CD14-positive monocyte (primary cell): ENCODE measurements at regions not wholly inside any gene's neighbourhood (a gene's known extent, or its start where the extent isn't known, plus 50 kb on each side); places are given as distances from the start of the nearest gene placed in this dataset.

Source experiments
- DNase-seq, 3 donors: peaks; one replicate each; pipeline ENCODE4 v3.0.0-alpha.2; 2011 to 2022
- H2AFZ ChIP-seq: 2 replicates; pipeline ENCODE4 v1.6.0; 2012; ENCODE audit warnings: mild to moderate bottlenecking, low read depth, low read length, inconsistent platforms; ENCODE audit not compliant: insufficient read depth, poor library complexity, severe bottlenecking
- H3K27ac ChIP-seq, 2 donors: 1 replicate in 1 of 2; 2 replicates in 1 of 2; pipeline ENCODE4 v1.5.1; 2012 to 2013; ENCODE audit warnings: low read length in 2 of 2, control low read depth in 1 of 2, inconsistent platforms in 1 of 2, low read depth in 1 of 2, mild to moderate bottlenecking in 1 of 2
- H3K27me3 ChIP-seq, 2 donors: one replicate each; pipeline versions ENCODE4 v1.6.0 to v1.6.1; 2011 to 2013; ENCODE audit warnings: low read length in 2 of 2; ENCODE audit not compliant: control insufficient read depth in 2 of 2, insufficient read depth in 2 of 2
- H3K36me3 ChIP-seq, 2 donors: replicated peaks in 1 of 2; 1 replicate in 1 of 2; 2 replicates in 1 of 2; pipeline versions ENCODE4 v1.5.1 to v1.6.1; 2012 to 2013; ENCODE audit warnings: low read length in 2 of 2, control low read depth in 1 of 2, inconsistent platforms in 1 of 2, mild to moderate bottlenecking in 1 of 2; ENCODE audit not compliant: insufficient read depth in 2 of 2, control insufficient read depth in 1 of 2
- H3K4me1 ChIP-seq, 2 donors: 1 replicate in 1 of 2; 2 replicates in 1 of 2; pipeline versions ENCODE4 v1.5.1 to v1.6.1; 2012 to 2013; ENCODE audit warnings: low read length in 2 of 2, control low read depth in 1 of 2, inconsistent platforms in 1 of 2, mild to moderate bottlenecking in 1 of 2, moderate library complexity in 1 of 2; ENCODE audit not compliant: insufficient read depth in 2 of 2, control insufficient read depth in 1 of 2
- H3K4me2 ChIP-seq: replicated peaks from 2 replicates; pipeline ENCODE3; 2012; ENCODE audit warnings: low read length, moderate library complexity, mild to moderate bottlenecking; ENCODE audit not compliant: poor library complexity, severe bottlenecking; ENCODE audit errors: extremely low read depth
- H3K4me3 ChIP-seq, 3 experiments: fragments of 200-600 bp in 1 of 3; sonication (generic) in 1 of 3; replicated peaks in 1 of 3; 1 replicate in 2 of 3; 2 replicates in 1 of 3; pipeline ENCODE4 v1.5.1; 2011 to 2013; ENCODE audit warnings: low read length in 3 of 3, mild to moderate bottlenecking in 3 of 3, control low read depth in 2 of 3, low read depth in 2 of 3, inconsistent platforms in 1 of 3, moderate library complexity in 1 of 3
- H3K79me2 ChIP-seq: 2 replicates; pipeline ENCODE4 v1.6.0; 2012; ENCODE audit warnings: mild to moderate bottlenecking, control low read depth, inconsistent platforms, low read length, moderate library complexity; ENCODE audit not compliant: insufficient read depth
- H3K9ac ChIP-seq: 2 replicates; pipeline ENCODE4 v1.6.0; 2017; ENCODE audit warnings: low read length, mild to moderate bottlenecking; ENCODE audit not compliant: insufficient read depth, poor library complexity, severe bottlenecking
- H3K9me3 ChIP-seq, 2 donors: replicated peaks in 1 of 2; 1 replicate in 1 of 2; 2 replicates in 1 of 2; pipeline versions ENCODE4 v1.5.1 to v1.6.1; 2012 to 2013; ENCODE audit warnings: low read length in 2 of 2, control low read depth in 1 of 2; ENCODE audit not compliant: control insufficient read depth in 1 of 2, insufficient read depth in 1 of 2
- H4K20me1 ChIP-seq: 2 replicates; pipeline ENCODE4 v1.6.0; 2012; ENCODE audit warnings: mild to moderate bottlenecking, low read length, control low read depth, moderate library complexity; ENCODE audit not compliant: insufficient read depth
- H3K27ac Mint-ChIP-seq, 7 donors: one replicate each; pipeline ENCODE4 v1.8.0; 2020; ENCODE audit warnings: mild to moderate bottlenecking in 7 of 7, mixed read lengths in 7 of 7, moderate library complexity in 6 of 7, inconsistent platforms in 2 of 7
- H3K27me3 Mint-ChIP-seq, 3 donors: one replicate each; pipeline ENCODE4 v1.8.0; 2021 to 2022; ENCODE audit warnings: low read depth in 3 of 3, mild to moderate bottlenecking in 3 of 3, mixed read lengths in 3 of 3, moderate library complexity in 3 of 3, inconsistent platforms in 1 of 3
- H3K36me3 Mint-ChIP-seq, 2 donors: one replicate each; pipeline ENCODE4 v1.8.0; 2020; ENCODE audit warnings: mixed read lengths in 2 of 2, inconsistent platforms in 1 of 2, mild to moderate bottlenecking in 1 of 2
- H3K4me1 Mint-ChIP-seq: one replicate; pipeline ENCODE4 v1.8.0; 2020; ENCODE audit warnings: mild to moderate bottlenecking, mixed read lengths
- H3K4me3 Mint-ChIP-seq, 2 donors: one replicate each; pipeline ENCODE4 v1.8.0; 2020; ENCODE audit warnings: mild to moderate bottlenecking in 2 of 2, mixed read lengths in 2 of 2, moderate library complexity in 1 of 2
- H3K9me3 Mint-ChIP-seq, 7 donors: one replicate each; pipeline ENCODE4 v1.8.0; 2020 to 2022; ENCODE audit warnings: mixed read lengths in 7 of 7, mild to moderate bottlenecking in 6 of 7, moderate library complexity in 6 of 7, inconsistent platforms in 2 of 7
- CTCF ChIP-seq: fragments of 200-600 bp; IDR thresholded peaks from one replicate; pipeline ENCODE4 v1.8.0; 2022; ENCODE audit warnings: antibody characterized with exemption, mild to moderate bottlenecking
- WGBS: methylation state at CpG from one replicate; pipeline ENCODE4 v1.1.5; 2013; ENCODE audit warnings: missing lambda C conversion rate; ENCODE audit not compliant: insufficient coverage; 5-methylcytosine and 5-hydroxymethylcytosine counted together
- intact Hi-C, 2 donors: fragments of 100-400 bp; cut with micrococcal nuclease; formaldehyde crosslinking; loops; one replicate each; pipeline versions ENCODE4 v1.15.0 to v1.15.1; 2023

GRCh38 chr17:70868149-70868548, 698.8 kb downstream of the KCNJ2 start:
- Mint-ChIP-seq H3K36me3 (no peaks in the 10 kb centered on the region), H3K4me1 (no peaks in the 10 kb centered on the region), H3K4me3 (no peak overlapping the region), H3K27ac (peak overlapping the region in 2 of 7 donors; percentile 1 to 12), H3K27me3 (no peaks in the 10 kb centered on the region), H3K9me3 (peaks cover 0 to 7% (median 3%) of the 10 kb centered on the region in 7 donors)
- Histone ChIP-seq H2AFZ (no peak overlapping the region), H3K4me2 (no peak overlapping the region), H4K20me1 (no peaks in the 10 kb centered on the region), H3K27ac (no peak overlapping the region), H3K79me2 (no peaks in the 10 kb centered on the region), H3K27me3 (no peaks in the 10 kb centered on the region), H3K4me3 (no peak overlapping the region), H3K9ac (no peak overlapping the region), H3K9me3 (no peaks in the 10 kb centered on the region), H3K36me3 (no peaks in the 10 kb centered on the region), H3K4me1 (no peaks in the 10 kb centered on the region)
- DNase-seq, result no peak
- intact Hi-C loops, result no loop called here
- 80% methylated on average over 1 of the region's 2 CpGs for WGBS
- TF ChIP-seq CTCF, result no peak

- TF ChIP-seq CTCF, result no peak
- intact Hi-C loops, result no loop called here
- Histone ChIP-seq H3K4me3 (no peak overlapping the region), H3K9me3 (no peaks in the 10 kb centered on the region), H3K4me1 (no peaks in the 10 kb centered on the region), H3K4me2 (no peak overlapping the region), H3K36me3 (no peaks in the 10 kb centered on the region), H3K27me3 (no peaks in the 10 kb centered on the region), H4K20me1 (no peaks in the 10 kb centered on the region), H3K27ac (no peak overlapping the region), H2AFZ (no peak overlapping the region), H3K79me2 (no peaks in the 10 kb centered on the region), H3K9ac (no peak overlapping the region)
- no CpG with 5 or more reads among the region's 2 CpGs for WGBS
- Mint-ChIP-seq H3K4me3 (no peak overlapping the region), H3K9me3 (peaks cover 1 to 5% (median 3%) of the 10 kb centered on the region in 7 donors), H3K27me3 (no peaks in the 10 kb centered on the region), H3K36me3 (no peaks in the 10 kb centered on the region), H3K27ac (no peak overlapping the region), H3K4me1 (no peaks in the 10 kb centered on the region)
- no peak for DNase-seq
Observed at GRCh38 chr17:70869402-70870085, 700.2 kb downstream of the KCNJ2 start.
